B cell (primary cell): ENCODE measurements at regions not wholly inside any gene's neighbourhood (a gene's known extent, or its start where the extent isn't known, plus 50 kb on each side); places are given as distances from the start of the nearest gene placed in this dataset.

Experiments
- CTCF ChIP-seq: fragments of 200-600 bp; IDR thresholded peaks from one replicate; pipeline ENCODE4 v1.8.0; 2022; ENCODE audit warnings: antibody characterized with exemption, mild to moderate bottlenecking
- EZH2 ChIP-seq: IDR thresholded peaks from 2 replicates; pipeline ENCODE4 v1.6.1; 2012; ENCODE audit warnings: borderline replicate concordance, low read depth, mild to moderate bottlenecking, moderate library complexity, low read length; ENCODE audit not compliant: insufficient read depth, poor library complexity, severe bottlenecking

- no peak for TF ChIP-seq CTCF
- no peak for TF ChIP-seq EZH2
These were observed 72.8 kb upstream of the ZDHHC17 start for GRCh38 chr12:76690921-76691700.
